GM12873 (cell line): ENCODE measurements at regions not wholly inside any gene's neighbourhood (a gene's known extent, or its start where the extent isn't known, plus 50 kb on each side); places are given as distances from the start of the nearest gene placed in this dataset.

Source experiments
- TF ChIP-seq, protein P1 (sequence below): IDR thresholded peaks from 2 replicates; pipeline ENCODE4 v1.5.1; 2012; ENCODE audit warnings: low read depth, mild to moderate bottlenecking, moderate library complexity, low read length, control low read depth; ENCODE audit not compliant: insufficient read depth; ENCODE audit errors: missing control alignments

DNA sequence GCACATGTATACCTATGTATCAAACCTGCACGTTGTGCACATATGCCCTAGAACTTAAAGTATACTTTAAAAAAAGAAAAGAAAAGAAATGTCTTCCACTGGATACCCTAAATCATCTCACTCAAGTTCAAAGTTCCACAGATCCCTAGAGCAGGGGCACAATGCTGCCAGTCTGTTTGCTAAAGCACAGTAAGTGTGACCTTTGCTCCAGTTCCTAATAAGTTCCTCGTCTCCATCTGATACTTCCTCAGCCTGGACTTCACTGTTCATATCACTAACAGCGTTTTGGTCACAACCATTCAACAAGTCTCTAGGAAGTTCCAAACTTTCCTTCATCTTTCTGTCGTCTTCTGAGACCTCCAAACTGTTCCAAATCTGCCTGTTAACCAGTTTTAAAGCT is 118.3 kb downstream of the BMP4 start:
- TF ChIP-seq, protein P1, sequence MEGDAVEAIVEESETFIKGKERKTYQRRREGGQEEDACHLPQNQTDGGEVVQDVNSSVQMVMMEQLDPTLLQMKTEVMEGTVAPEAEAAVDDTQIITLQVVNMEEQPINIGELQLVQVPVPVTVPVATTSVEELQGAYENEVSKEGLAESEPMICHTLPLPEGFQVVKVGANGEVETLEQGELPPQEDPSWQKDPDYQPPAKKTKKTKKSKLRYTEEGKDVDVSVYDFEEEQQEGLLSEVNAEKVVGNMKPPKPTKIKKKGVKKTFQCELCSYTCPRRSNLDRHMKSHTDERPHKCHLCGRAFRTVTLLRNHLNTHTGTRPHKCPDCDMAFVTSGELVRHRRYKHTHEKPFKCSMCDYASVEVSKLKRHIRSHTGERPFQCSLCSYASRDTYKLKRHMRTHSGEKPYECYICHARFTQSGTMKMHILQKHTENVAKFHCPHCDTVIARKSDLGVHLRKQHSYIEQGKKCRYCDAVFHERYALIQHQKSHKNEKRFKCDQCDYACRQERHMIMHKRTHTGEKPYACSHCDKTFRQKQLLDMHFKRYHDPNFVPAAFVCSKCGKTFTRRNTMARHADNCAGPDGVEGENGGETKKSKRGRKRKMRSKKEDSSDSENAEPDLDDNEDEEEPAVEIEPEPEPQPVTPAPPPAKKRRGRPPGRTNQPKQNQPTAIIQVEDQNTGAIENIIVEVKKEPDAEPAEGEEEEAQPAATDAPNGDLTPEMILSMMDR = no peak

DNA sequence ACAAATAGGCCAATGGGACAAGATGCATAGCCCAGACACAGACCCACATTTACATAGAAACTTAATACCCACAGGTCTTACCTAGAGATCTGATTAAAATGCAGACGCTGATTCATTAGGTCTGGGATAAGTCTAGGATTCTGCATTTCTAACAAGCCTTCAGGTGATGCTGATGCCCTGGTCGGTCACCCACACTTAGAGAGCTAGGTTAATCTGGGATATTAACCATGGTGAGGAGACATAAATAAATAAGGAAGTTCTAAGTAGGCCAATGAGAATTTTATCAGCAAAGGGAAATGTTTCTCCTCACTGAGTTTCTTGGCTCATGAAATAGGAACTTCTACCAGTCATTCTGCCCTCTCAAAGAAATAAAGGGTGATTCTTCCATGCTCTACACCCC is 120.1 kb downstream of the BMP4 start:
- TF ChIP-seq, protein P1 = no peak

DNA sequence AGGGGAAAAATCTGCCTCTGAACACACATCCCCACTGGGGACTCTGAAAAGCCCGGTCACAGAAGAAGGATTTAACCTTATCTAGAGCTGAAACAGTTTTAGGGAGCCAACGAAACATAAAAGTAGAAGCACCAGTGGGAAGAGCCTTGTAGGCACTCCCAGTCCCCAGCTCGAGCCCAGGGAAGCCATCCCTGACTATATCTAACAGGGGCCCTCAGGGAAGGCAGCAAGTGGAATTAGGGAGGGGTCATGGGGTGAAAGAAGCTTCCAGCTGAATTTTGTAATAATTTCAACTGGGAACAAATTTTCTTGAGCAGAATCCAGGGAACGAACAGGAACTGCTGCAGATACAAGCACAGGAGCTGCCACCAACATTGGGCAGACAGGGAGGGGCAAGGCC is 127.8 kb downstream of the BMP4 start:
- TF ChIP-seq, protein P1 = no peak

DNA sequence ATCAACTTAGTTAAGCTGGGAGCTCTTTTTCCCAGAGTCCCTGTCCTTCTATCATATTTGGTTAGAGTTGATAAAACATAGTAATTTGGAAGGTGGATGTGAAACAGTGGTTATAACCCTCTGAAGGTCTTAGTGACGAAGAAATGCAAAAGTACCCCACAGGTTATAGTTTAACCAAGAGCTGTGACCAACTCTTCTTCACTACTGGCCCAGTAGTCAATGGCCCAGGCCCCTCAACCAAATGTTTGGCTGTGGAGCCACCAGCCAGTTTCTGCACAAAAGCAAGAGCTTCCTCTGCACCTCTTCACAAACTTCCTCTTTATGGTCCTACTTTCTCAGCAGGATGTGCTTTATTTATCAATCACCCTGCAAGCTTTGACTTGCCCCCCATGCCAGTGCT is 132.6 kb downstream of the BMP4 start:
- TF ChIP-seq, protein P1 = no peak

DNA sequence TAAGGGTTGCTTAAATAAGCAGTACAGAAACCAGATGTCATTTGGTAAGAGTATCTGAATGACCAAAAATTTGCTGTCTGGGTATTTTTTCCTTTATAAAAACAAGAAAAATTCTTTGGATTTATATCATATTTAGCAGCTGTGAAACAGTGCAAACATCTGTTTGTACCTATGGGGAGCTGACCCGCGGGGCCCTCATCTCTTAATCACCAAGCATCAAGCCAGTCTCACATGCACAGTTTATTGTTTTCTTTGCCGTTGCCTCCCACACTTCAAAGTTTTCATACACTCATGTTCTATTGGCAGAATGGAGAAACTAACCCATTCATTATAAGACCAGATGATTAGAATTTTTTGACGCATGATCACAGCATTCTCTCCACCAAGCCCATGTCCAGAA is 142.2 kb downstream of the BMP4 start:
- TF ChIP-seq, protein P1 = no peak

DNA sequence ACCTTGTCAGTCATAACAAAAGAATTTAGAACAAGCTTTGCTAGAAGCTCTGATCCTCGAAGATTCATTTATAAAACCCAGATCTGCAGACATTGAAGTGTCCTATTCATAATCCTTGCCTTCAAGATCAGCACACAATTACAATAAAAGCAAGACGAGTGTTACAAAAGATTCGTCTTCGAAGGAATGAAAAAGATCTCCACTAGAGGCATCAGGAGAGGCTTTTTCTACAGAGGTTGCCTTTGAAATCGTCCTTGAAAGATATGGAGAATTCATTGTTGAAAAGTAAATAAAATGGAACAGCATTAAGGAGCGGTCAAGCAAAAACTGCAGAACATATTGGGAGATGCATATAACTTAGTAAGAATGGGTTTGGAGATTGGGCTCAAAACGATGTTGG is 146.4 kb downstream of the BMP4 start:
- TF ChIP-seq, protein P1 = no peak

DNA sequence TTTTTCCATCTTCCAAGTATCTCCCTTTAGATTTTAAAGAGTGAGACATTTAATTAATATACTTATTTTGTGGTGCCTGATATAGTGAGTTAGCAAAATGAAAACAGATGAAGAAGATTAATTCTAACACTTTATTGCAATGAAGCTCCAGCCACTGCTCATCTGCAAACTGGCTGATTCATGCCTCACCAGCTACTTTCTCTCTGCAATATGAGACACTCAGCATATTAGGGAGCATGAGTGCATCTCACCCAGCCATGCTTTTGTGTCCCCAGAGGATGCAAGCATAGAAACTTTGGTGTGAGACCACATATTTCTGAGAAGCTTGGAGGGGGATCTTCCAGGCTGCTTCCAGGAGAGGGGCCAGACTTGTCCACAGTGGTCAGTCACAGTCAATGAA is 148.6 kb downstream of the BMP4 start:
- TF ChIP-seq, protein P1 = no peak
